HG03025 (cell line): ENCODE measurements at regions not wholly inside any gene's neighbourhood (a gene's known extent, or its start where the extent isn't known, plus 50 kb on each side); places are given as distances from the start of the nearest gene placed in this dataset.
"Not testable (repeated sequence)": the region's sequence is repeated elsewhere in the genome, so short reads cannot be mapped to it uniquely, and the experiment has no call there.

Source experiments
- ATAC-seq: cut with Tn5 transposase; IDR thresholded peaks from one replicate; pipeline ENCODE4 v1.9.1; 2021; ENCODE audit warnings: mild to moderate bottlenecking, moderate library complexity; ENCODE audit not compliant: unreplicated experiment, low FRiP score

GRCh38 chr11:112310848-112311247 is 50.2 kb upstream of the PLET1 start:
- no peak for ATAC-seq

- ATAC-seq = no peak
Observed at GRCh38 chr11:112315057-112315720, 54.5 kb upstream of the PLET1 start.

GRCh38 chr11:112315861-112316739 is 55.4 kb upstream of the PLET1 start:
- ATAC-seq = no peak

GRCh38 chr11:112316971-112317370 is 56.3 kb upstream of the PLET1 start:
- no peak for ATAC-seq

- no peak for ATAC-seq
Observed at GRCh38 chr11:112318184-112318591, 57.5 kb upstream of the PLET1 start.

GRCh38 chr11:112318661-112319060 is 58.0 kb upstream of the PLET1 start:
- no peak for ATAC-seq

- ATAC-seq = no peak
Observed at GRCh38 chr11:112320668-112321067, 60.0 kb upstream of the PLET1 start.

GRCh38 chr11:112321501-112322172 is 61.0 kb upstream of the PLET1 start:
- no peak for ATAC-seq

- no peak for ATAC-seq
Observed at GRCh38 chr11:112322173-112322790, 61.6 kb upstream of the PLET1 start.

- no peak for ATAC-seq
Observed at GRCh38 chr11:112334381-112334780, 73.7 kb upstream of the PLET1 start.

GRCh38 chr11:112336356-112336886 is 75.8 kb upstream of the PLET1 start:
- ATAC-seq = no peak

GRCh38 chr11:112339566-112339965 is 78.9 kb upstream of the PLET1 start:
- no peak for ATAC-seq

- no peak for ATAC-seq
Observed at GRCh38 chr11:112343368-112344039, 82.8 kb upstream of the PLET1 start.

GRCh38 chr11:112344040-112344413 is 83.4 kb upstream of the PLET1 start:
- no peak for ATAC-seq

GRCh38 chr11:112345166-112345565 is 84.5 kb upstream of the PLET1 start:
- ATAC-seq = no peak

GRCh38 chr11:112345706-112346105 is 85.0 kb upstream of the PLET1 start:
- ATAC-seq = no peak

GRCh38 chr11:112346586-112346985 is 85.9 kb upstream of the PLET1 start:
- ATAC-seq = no peak

GRCh38 chr11:112348480-112349029 is 87.9 kb upstream of the PLET1 start:
- ATAC-seq = no peak

GRCh38 chr11:112351423-112351822 is 90.8 kb upstream of the PLET1 start:
- ATAC-seq = not testable (repeated sequence)

- ATAC-seq = no peak
Observed at GRCh38 chr11:112352907-112353306, 92.2 kb upstream of the PLET1 start.
